Upper lobe of right lung (tissue), 1 donor: ENCODE measurements at regions not wholly inside any gene's neighbourhood (a gene's known extent, or its start where the extent isn't known, plus 50 kb on each side); places are given as distances from the start of the nearest gene placed in this dataset.

Source experiments
- ATAC-seq: fragments of 200-7000 bp; cut with Tn5 transposase; one replicate; pipeline ENCODE4 v1.9.1; 2020; ENCODE audit warnings: mild to moderate bottlenecking, moderate library complexity
- DNase-seq: peaks from one replicate; pipeline ENCODE4 v3.0.0-alpha.2; 2020
- H3K27ac ChIP-seq: fragments of 200-600 bp; one replicate; pipeline ENCODE4 v1.8.0; 2022
- H3K27me3 ChIP-seq: fragments of 200-600 bp; one replicate; pipeline ENCODE4 v1.8.0; 2022; ENCODE audit warnings: mild to moderate bottlenecking
- H3K36me3 ChIP-seq: fragments of 200-600 bp; one replicate; pipeline ENCODE4 v1.8.0; 2022
- H3K4me1 ChIP-seq: fragments of 200-600 bp; one replicate; pipeline ENCODE4 v1.8.0; 2022
- H3K4me3 ChIP-seq: fragments of 200-600 bp; one replicate; pipeline ENCODE4 v1.8.0; 2022; ENCODE audit warnings: mild to moderate bottlenecking
- H3K9me3 ChIP-seq: fragments of 200-600 bp; one replicate; pipeline ENCODE4 v1.8.0; 2022
- intact Hi-C: fragments of 100-400 bp; cut with DNase I; formaldehyde crosslinking; loops from one replicate; pipeline ENCODE4 v1.11.0; 2022
- TF ChIP-seq, protein P1 (sequence below): fragments of 200-600 bp; IDR thresholded peaks from one replicate; pipeline ENCODE4 v1.8.0; 2022; ENCODE audit warnings: antibody characterized with exemption
- donor health status: DM: no; HTN: yes; CAD: no; lungs with severe emphysema.

DNA sequence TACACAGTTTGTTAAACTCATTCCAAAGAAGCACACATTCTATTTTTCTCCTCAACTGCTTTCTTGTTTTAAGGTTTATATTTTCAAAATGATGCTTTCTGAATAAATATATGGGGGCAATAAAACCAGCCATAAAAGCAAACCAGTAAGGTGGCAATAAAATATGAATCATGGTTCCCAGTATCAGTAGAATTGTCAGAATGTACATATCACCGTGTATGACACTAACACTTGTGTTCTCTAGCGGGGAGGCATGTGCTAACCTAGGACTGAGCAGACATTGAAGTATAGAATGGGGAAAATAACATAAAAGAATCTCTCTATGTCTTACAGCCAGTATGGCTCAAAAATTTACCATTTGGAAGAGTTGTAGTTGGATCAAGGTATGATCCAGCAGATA, 329.9 kb upstream of the ISL1 start:
- no peaks in the 10 kb centered on the region for H3K36me3 ChIP-seq
- DNase-seq (no peak), ATAC-seq (no peak)
- intact Hi-C loops, result no loop called here
- H3K4me1 ChIP-seq, result no peaks in the 10 kb centered on the region
- no peak overlapping the region for H3K27ac ChIP-seq
- no peaks in the 10 kb centered on the region for H3K27me3 ChIP-seq
- H3K9me3 ChIP-seq, result no peaks in the 10 kb centered on the region
- no peak overlapping the region for H3K4me3 ChIP-seq
- TF ChIP-seq, protein P1, sequence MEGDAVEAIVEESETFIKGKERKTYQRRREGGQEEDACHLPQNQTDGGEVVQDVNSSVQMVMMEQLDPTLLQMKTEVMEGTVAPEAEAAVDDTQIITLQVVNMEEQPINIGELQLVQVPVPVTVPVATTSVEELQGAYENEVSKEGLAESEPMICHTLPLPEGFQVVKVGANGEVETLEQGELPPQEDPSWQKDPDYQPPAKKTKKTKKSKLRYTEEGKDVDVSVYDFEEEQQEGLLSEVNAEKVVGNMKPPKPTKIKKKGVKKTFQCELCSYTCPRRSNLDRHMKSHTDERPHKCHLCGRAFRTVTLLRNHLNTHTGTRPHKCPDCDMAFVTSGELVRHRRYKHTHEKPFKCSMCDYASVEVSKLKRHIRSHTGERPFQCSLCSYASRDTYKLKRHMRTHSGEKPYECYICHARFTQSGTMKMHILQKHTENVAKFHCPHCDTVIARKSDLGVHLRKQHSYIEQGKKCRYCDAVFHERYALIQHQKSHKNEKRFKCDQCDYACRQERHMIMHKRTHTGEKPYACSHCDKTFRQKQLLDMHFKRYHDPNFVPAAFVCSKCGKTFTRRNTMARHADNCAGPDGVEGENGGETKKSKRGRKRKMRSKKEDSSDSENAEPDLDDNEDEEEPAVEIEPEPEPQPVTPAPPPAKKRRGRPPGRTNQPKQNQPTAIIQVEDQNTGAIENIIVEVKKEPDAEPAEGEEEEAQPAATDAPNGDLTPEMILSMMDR, result no peak

DNA sequence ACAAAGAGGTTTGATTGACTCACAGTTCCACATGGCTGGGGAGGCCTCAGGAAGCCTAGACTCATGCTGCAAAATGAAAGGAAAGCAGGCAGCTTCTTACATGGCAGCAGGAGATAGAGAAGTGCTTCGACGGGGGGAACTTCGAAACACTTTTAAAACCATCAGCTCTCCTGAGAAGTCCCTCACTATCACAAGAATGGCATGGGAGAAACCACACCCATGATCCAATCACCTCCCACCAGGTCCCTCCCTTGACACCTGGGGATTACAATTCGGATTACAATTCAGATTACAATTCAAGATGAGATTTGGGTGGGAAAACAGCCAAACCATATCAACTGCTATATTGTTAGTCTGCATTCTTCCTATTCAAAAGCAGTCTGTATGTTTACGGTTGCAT, 322.3 kb upstream of the ISL1 start:
- Histone ChIP-seq H3K27me3 (no peaks in the 10 kb centered on the region), H3K27ac (no peak overlapping the region), H3K36me3 (no peaks in the 10 kb centered on the region), H3K4me3 (no peak overlapping the region), H3K9me3 (peaks cover 4% of the 10 kb centered on the region), H3K4me1 (no peaks in the 10 kb centered on the region)
- no peak for ATAC-seq
- intact Hi-C loops, result no loop called here
- TF ChIP-seq, protein P1, result no peak
- DNase-seq, result no peak

DNA sequence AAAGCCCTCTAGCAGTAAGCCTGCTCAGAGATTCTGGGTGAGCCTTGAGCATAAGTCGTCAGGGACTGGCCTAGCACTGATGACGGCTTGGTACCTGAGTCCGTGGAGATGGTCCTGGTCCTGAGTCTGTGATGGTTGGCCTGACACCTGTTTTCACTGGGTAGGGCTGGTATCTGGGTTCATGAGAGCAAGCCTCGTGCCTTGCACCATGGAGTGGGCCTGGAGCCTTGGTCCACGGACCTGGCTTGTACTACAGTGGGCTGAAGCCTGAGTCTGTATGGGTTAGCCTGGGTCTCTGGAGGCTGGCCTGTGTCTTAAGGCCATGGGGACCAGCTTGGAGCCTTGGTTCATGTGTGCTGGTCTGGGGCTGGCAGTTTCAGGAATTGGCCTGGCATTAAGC, 310.3 kb upstream of the ISL1 start:
- intact Hi-C loops, result no loop called here
- Histone ChIP-seq H3K4me1 (no peaks in the 10 kb centered on the region), H3K27me3 (no peaks in the 10 kb centered on the region), H3K36me3 (no peaks in the 10 kb centered on the region), H3K4me3 (no peak overlapping the region), H3K27ac (no peak overlapping the region), H3K9me3 (no peaks in the 10 kb centered on the region)
- TF ChIP-seq, protein P1, result no peak
- no peak for ATAC-seq
- DNase-seq, result no peak

DNA sequence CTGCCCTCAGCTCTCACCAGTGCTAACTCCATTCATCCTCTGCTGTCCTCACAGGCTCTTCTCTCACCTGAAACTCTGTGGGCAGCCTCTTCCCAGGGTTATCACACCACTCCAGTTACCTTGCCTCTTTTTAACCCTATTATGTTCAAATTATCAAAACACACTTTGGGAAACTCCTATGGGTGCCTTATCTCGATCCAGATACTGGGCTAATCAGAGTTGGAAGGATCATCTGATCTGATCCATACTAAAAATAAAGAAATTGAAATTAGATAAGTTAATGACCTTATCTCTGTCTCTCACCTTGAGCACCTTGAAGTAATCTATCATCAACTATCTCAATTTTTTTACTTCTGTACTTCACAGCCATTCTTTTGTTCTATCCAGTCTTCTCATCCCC, 300.5 kb upstream of the ISL1 start:
- no peaks in the 10 kb centered on the region for H3K9me3 ChIP-seq
- intact Hi-C loops, result no loop called here
- no peak overlapping the region for H3K4me3 ChIP-seq
- DNase-seq, result no peak
- no peak overlapping the region for H3K27ac ChIP-seq
- TF ChIP-seq, protein P1, result no peak
- no peaks in the 10 kb centered on the region for H3K27me3 ChIP-seq
- no peaks in the 10 kb centered on the region for H3K36me3 ChIP-seq
- ATAC-seq, result no peak
- no peaks in the 10 kb centered on the region for H3K4me1 ChIP-seq

DNA sequence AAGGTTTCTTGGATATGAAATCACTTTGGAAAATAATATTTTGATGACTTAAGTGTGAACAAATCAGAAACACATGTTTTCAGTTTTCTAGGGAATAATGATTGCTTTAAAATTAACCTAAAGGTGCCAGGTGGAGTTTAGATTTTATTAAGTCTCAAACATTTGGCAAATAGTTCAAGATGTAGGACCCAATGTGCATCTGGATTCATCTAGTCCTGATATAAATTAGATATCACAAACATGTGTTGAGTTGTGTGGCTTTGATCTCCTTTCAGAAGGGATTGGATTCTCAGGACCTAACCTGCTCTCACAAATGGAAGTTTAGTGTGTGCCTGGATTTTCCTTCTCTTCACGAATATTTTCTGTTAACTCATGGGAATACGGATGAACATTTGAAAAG, 291.4 kb upstream of the ISL1 start:
- Histone ChIP-seq H3K27me3 (peaks cover 22% of the 10 kb centered on the region), H3K4me1 (no peaks in the 10 kb centered on the region), H3K4me3 (no peak overlapping the region), H3K36me3 (no peaks in the 10 kb centered on the region), H3K9me3 (no peaks in the 10 kb centered on the region), H3K27ac (no peak overlapping the region)
- ATAC-seq, result no peak
- DNase-seq, result no peak
- intact Hi-C loops, result no loop called here
- TF ChIP-seq, protein P1, result no peak

DNA sequence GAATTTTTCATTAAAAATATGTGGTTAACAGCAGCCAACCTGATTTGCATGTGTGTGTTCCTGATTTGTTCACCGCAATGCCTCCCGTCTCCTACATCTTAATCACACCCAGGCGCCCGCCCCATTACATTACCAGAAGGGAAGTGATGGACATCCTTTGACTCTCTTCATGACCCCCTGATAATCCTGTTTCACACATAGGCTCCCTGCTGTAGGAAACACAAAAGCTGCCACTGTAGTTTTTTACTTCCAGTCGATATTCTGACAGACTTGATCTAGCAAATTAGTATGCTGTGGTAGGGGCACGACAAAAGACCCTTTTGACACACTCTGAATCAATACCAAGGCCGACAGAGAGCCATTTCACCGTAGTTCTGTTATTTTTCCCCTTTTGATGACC, 287.8 kb upstream of the ISL1 start:
- H3K27ac ChIP-seq, result no peak overlapping the region
- no peak overlapping the region for H3K4me3 ChIP-seq
- ATAC-seq (no peak), DNase-seq (no peak)
- H3K4me1 ChIP-seq, result no peaks in the 10 kb centered on the region
- TF ChIP-seq, protein P1, result no peak
- peaks cover 27% of the 10 kb centered on the region for H3K27me3 ChIP-seq
- H3K9me3 ChIP-seq, result no peaks in the 10 kb centered on the region
- intact Hi-C loops, result no loop called here
- H3K36me3 ChIP-seq, result no peaks in the 10 kb centered on the region
